PC-3 (cell line): ENCODE measurements at regions not wholly inside any gene's neighbourhood (a gene's known extent, or its start where the extent isn't known, plus 50 kb on each side); places are given as distances from the start of the nearest gene placed in this dataset.

Experiments
- CTCF ChIP-seq: fragments of 300-600 bp; sonication (generic); conservative IDR thresholded peaks from 2 replicates; pipeline ENCODE4 v1.5.1; 2017; ENCODE audit warnings: antibody characterized with exemption, low read depth, mild to moderate bottlenecking, low read length
- EZH2 ChIP-seq: fragments of 300-600 bp; sonication (generic); IDR thresholded peaks from one replicate; pipeline ENCODE4 v1.6.1; 2017; ENCODE audit warnings: antibody characterized with exemption, mild to moderate bottlenecking, low read length; ENCODE audit not compliant: unreplicated experiment

GRCh38 chr14:64640839-64641238 lies 63.4 kb upstream of the PLEKHG3 start:
- TF ChIP-seq CTCF (no peak), EZH2 (no peak)
